Endodermal cell (in vitro differentiated cells): ENCODE measurements at regions not wholly inside any gene's neighbourhood (a gene's known extent, or its start where the extent isn't known, plus 50 kb on each side); places are given as distances from the start of the nearest gene placed in this dataset.

Experiments
- DNase-seq: peaks from one replicate; pipeline ENCODE4 v3.0.0-alpha.2; 2017
- H3K27ac ChIP-seq: 2 replicates; pipeline ENCODE4 v1.5.1; 2013; ENCODE audit warnings: mild to moderate bottlenecking, low read depth, low read length, moderate library complexity
- H3K27me3 ChIP-seq: 2 replicates; pipeline ENCODE4 v1.6.1; 2013; ENCODE audit warnings: mild to moderate bottlenecking, low read length, moderate library complexity; ENCODE audit not compliant: insufficient read depth, control insufficient read depth, poor library complexity, severe bottlenecking
- H3K36me3 ChIP-seq: 2 replicates; pipeline ENCODE4 v1.7.0; 2013; ENCODE audit warnings: mild to moderate bottlenecking, low read length, moderate library complexity; ENCODE audit not compliant: control insufficient read depth, insufficient read depth
- H3K4me1 ChIP-seq: one replicate; pipeline ENCODE4 v1.7.0; 2013; ENCODE audit warnings: low read length; ENCODE audit not compliant: control insufficient read depth, insufficient read depth
- H3K4me3 ChIP-seq: 2 replicates; pipeline ENCODE4 v1.5.1; 2013; ENCODE audit warnings: mild to moderate bottlenecking, low read length, moderate library complexity
- H3K9ac ChIP-seq: 2 replicates; pipeline ENCODE4 v1.6.1; 2013; ENCODE audit warnings: mild to moderate bottlenecking, low read length, moderate library complexity; ENCODE audit not compliant: poor library complexity, severe bottlenecking; ENCODE audit errors: extremely low read depth
- H3K9me3 ChIP-seq: 2 replicates; pipeline ENCODE4 v1.6.1; 2013; ENCODE audit warnings: mild to moderate bottlenecking, low read length, moderate library complexity; ENCODE audit not compliant: control insufficient read depth
- H3K27ac Mint-ChIP-seq: 2 replicates; pipeline ENCODE4 v1.8.0; 2020; ENCODE audit warnings: mixed read lengths
- H3K27me3 Mint-ChIP-seq: 2 replicates; pipeline ENCODE4 v1.8.0; 2021; ENCODE audit warnings: mild to moderate bottlenecking, mixed read lengths; ENCODE audit not compliant: insufficient read depth
- H3K36me3 Mint-ChIP-seq: 2 replicates; pipeline ENCODE4 v1.8.0; 2020; ENCODE audit warnings: low read depth, mixed read lengths
- H3K4me1 Mint-ChIP-seq: 2 replicates; pipeline ENCODE4 v1.8.0; 2020; ENCODE audit warnings: mixed read lengths
- H3K4me3 Mint-ChIP-seq: 2 replicates; pipeline ENCODE4 v1.8.0; 2020; ENCODE audit warnings: mild to moderate bottlenecking, moderate library complexity, mixed read lengths
- H3K9me3 Mint-ChIP-seq: 2 replicates; pipeline ENCODE4 v1.8.0; 2020; ENCODE audit warnings: mild to moderate bottlenecking, mixed read lengths
- WGBS, 2 experiments: methylation state at CpG; one replicate each; pipeline versions ENCODE4 v1.1.5 to v1.1.7; 2013; ENCODE audit warnings: missing lambda C conversion rate in 2 of 2, mixed read lengths in 1 of 2; ENCODE audit not compliant: insufficient coverage in 1 of 2, insufficient read length in 1 of 2; 5-methylcytosine and 5-hydroxymethylcytosine counted together
- TF ChIP-seq, protein P1 (sequence below): fragments of 200-600 bp; sonication (generic); conservative IDR thresholded peaks from 2 replicates; pipeline ENCODE4 v1.5.0; 2021; ENCODE audit warnings: antibody characterized with exemption, mild to moderate bottlenecking

DNA sequence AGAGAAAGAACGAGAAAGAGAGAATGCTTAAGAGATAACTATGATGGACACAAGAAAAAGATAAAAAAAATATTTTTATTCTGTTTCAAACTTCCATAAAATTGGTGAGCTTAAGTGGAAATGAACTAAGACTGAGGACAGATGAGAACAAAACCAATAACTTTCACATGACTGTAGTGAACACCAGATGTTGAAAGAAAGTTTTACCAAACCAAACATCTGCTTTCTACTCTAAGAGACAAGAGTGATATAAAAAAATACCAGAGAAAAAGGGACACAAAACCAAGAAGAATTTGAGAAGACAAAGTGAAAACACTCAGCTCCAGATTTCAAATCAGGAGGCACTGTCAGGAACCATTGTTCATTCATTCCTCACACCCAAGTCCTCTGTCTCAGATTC lies 147.9 kb downstream of the IMPG2 start:
- no peak overlapping the region for H3K27ac ChIP-seq
- WGBS, 2 experiments: 100% methylated on average over 1 of the region's 1 CpG; no CpG with 5 or more reads in 1 of the 2 experiments
- Mint-ChIP-seq H3K27me3 (no peaks in the 10 kb centered on the region), H3K4me3 (no peak overlapping the region), H3K36me3 (no peaks in the 10 kb centered on the region), H3K9me3 (peaks cover 8% of the 10 kb centered on the region), H3K4me1 (peaks cover 2% of the 10 kb centered on the region), H3K27ac (no peak overlapping the region)
- no peaks in the 10 kb centered on the region for H3K9me3 ChIP-seq
- H3K4me3 ChIP-seq: no peak overlapping the region
- no peaks in the 10 kb centered on the region for H3K36me3 ChIP-seq
- TF ChIP-seq, protein P1, sequence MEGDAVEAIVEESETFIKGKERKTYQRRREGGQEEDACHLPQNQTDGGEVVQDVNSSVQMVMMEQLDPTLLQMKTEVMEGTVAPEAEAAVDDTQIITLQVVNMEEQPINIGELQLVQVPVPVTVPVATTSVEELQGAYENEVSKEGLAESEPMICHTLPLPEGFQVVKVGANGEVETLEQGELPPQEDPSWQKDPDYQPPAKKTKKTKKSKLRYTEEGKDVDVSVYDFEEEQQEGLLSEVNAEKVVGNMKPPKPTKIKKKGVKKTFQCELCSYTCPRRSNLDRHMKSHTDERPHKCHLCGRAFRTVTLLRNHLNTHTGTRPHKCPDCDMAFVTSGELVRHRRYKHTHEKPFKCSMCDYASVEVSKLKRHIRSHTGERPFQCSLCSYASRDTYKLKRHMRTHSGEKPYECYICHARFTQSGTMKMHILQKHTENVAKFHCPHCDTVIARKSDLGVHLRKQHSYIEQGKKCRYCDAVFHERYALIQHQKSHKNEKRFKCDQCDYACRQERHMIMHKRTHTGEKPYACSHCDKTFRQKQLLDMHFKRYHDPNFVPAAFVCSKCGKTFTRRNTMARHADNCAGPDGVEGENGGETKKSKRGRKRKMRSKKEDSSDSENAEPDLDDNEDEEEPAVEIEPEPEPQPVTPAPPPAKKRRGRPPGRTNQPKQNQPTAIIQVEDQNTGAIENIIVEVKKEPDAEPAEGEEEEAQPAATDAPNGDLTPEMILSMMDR: no peak
- H3K4me1 ChIP-seq: no peaks in the 10 kb centered on the region
- no peak for DNase-seq
- no peaks in the 10 kb centered on the region for H3K27me3 ChIP-seq
- no peak overlapping the region for H3K9ac ChIP-seq

DNA sequence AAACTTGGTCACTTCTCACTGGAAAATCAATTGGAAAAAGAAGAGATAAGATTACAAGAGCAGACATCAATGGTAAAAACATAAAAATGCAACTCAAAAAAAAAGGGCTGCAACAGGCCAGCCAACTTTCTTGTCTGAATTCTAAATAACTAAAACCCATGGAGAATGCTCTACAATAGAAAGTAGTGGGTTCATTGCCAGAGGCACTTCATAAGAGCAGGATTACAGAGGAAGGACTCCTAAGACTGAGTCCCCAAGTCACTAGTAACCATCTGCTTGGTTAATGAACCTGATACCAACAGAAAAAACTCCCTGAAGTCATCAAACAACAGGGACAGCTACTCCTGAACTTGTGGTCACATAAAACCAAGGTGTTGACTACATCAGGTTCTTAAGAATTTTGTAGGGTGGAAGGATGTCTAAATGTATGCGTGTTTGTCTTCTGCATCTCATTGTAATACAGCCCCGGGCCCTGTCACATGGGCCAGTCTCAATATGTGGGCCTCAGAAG lies 148.6 kb downstream of the IMPG2 start:
- Mint-ChIP-seq H3K36me3 (no peaks in the 10 kb centered on the region), H3K4me3 (no peak overlapping the region), H3K27me3 (no peaks in the 10 kb centered on the region), H3K9me3 (peaks cover 8% of the 10 kb centered on the region), H3K27ac (no peak overlapping the region), H3K4me1 (peaks cover 2% of the 10 kb centered on the region)
- TF ChIP-seq, protein P1: no peak
- H3K4me3 ChIP-seq: no peak overlapping the region
- no peak overlapping the region for H3K9ac ChIP-seq
- H3K4me1 ChIP-seq: no peaks in the 10 kb centered on the region
- WGBS, 2 experiments: 99 to 100% methylated on average over 2 of the region's 2 CpGs
- no peak overlapping the region for H3K27ac ChIP-seq
- H3K9me3 ChIP-seq: no peaks in the 10 kb centered on the region
- DNase-seq: no peak
- H3K27me3 ChIP-seq: no peaks in the 10 kb centered on the region
- H3K36me3 ChIP-seq: no peaks in the 10 kb centered on the region

DNA sequence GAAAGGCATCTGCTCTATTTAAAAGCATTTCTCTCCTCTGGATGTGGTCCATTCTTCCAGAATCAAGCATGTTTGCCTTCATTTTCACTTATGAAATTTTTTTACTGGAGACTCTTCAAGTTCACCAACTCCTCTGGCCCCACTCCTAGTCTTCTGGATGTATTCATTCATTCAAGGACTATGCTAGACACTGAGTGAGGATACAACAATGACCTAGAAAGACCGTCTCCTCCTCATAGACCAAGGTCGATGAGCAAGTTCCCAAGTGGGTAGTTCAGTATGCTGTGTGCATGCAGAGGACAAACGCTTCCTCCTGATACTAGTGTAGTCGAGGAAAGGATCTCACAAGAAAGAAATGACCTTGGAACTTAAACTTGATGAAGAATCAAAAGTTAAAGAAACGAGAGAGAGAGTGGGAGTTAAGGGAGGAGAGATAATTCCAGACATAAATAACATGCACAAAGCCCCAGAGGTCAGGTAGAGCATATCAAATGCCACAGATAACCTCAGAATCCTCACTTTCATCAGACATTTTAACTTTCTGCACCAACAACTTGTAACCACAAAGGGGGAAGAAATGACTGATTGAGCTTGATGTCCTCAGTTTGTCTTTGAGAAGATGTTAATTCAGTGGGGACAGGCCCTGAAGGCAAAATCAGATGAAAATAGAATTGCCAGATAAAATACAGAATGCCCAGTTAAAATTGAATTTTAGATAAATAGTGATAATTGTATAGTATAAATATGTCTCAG lies 149.4 kb downstream of the IMPG2 start:
- H3K9me3 Mint-ChIP-seq: peaks cover 8% of the 10 kb centered on the region
- no peaks in the 10 kb centered on the region for H3K9me3 ChIP-seq
- no peaks in the 10 kb centered on the region for H3K36me3 Mint-ChIP-seq
- DNase-seq: no peak
- TF ChIP-seq, protein P1: no peak
- H3K27ac ChIP-seq: no peak overlapping the region
- H3K4me3 ChIP-seq: no peak overlapping the region
- no peak overlapping the region for H3K9ac ChIP-seq
- no peaks in the 10 kb centered on the region for H3K36me3 ChIP-seq
- H3K27ac Mint-ChIP-seq: no peak overlapping the region
- H3K4me3 Mint-ChIP-seq: no peak overlapping the region
- WGBS, 2 experiments: 93 to 100% methylated on average over 3 to 5 of the region's 5 CpGs
- H3K27me3 ChIP-seq: no peaks in the 10 kb centered on the region
- H3K4me1 Mint-ChIP-seq: peaks cover 2% of the 10 kb centered on the region
- no peaks in the 10 kb centered on the region for H3K27me3 Mint-ChIP-seq
- no peaks in the 10 kb centered on the region for H3K4me1 ChIP-seq
